Upper lobe of left lung (tissue), 4 donors: ENCODE measurements at regions not wholly inside any gene's neighbourhood (a gene's known extent, or its start where the extent isn't known, plus 50 kb on each side); places are given as distances from the start of the nearest gene placed in this dataset.
"Not testable (repeated sequence)": the region's sequence is repeated elsewhere in the genome, so short reads cannot be mapped to it uniquely, and the experiment has no call there.

Source experiments
- CTCF ChIP-seq, 6 experiments: fragments of 450-650 bp in 4 of 6; fragments of 200-600 bp in 2 of 6; sonication (generic) in 2 of 6; IDR thresholded peaks; one replicate each; pipeline ENCODE4 v1.5.1; 2016 to 2019; ENCODE audit warnings: antibody characterized with exemption in 6 of 6
- EP300 ChIP-seq, 4 donors: sonication (generic); formaldehyde crosslinking; IDR thresholded peaks; one replicate each; pipeline ENCODE4 v1.5.1; 2017; ENCODE audit warnings: antibody characterized with exemption in 4 of 4, control low read depth in 2 of 4
- POLR2A ChIP-seq, 4 donors: fragments of 450-650 bp; IDR thresholded peaks; one replicate each; pipeline ENCODE4 v1.5.1; 2016 to 2017; ENCODE audit warnings: antibody characterized with exemption in 4 of 4, mild to moderate bottlenecking in 2 of 4
- POLR2AphosphoS5 ChIP-seq, 2 donors: sonication (generic); formaldehyde crosslinking; IDR thresholded peaks; one replicate each; pipeline ENCODE4 v1.5.1; 2017; ENCODE audit warnings: antibody characterized with exemption in 2 of 2

- TF ChIP-seq CTCF, POLR2A, EP300, POLR2AphosphoS5 (IDR thresholded peaks at IDR 0.05): not testable (repeated sequence)
Measured at GRCh38 chr16:85230764-85231383, 118.6 kb upstream of the CIBAR2 start.
